Gastroesophageal sphincter (tissue), 4 donors: ENCODE measurements at regions not wholly inside any gene's neighbourhood (a gene's known extent, or its start where the extent isn't known, plus 50 kb on each side); places are given as distances from the start of the nearest gene placed in this dataset.

ENCODE experiments used
- ATAC-seq: fragments of 150-250 bp; one replicate; pipeline ENCODE4 v1.9.1; 2016; ENCODE audit warnings: mild to moderate bottlenecking, moderate library complexity
- H3K27ac ChIP-seq, 4 donors: fragments of 200-600 bp; sonication (generic) in 3 of 4; 1 replicate in 3 of 4; 2 replicates in 1 of 4; pipeline ENCODE4 v1.5.1; 2016 to 2019
- H3K27me3 ChIP-seq: fragments of 200-600 bp; sonication (generic); one replicate; pipeline ENCODE4 v1.5.1; 2019
- H3K36me3 ChIP-seq, 2 donors: fragments of 200-600 bp; sonication (generic); one replicate each; pipeline ENCODE4 v1.5.1; 2019; ENCODE audit warnings: control low read depth in 1 of 2
- H3K4me1 ChIP-seq, 3 donors: fragments of 200-600 bp; sonication (generic); 1 replicate in 2 of 3; 2 replicates in 1 of 3; pipeline ENCODE4 v1.5.1; 2016 to 2019; ENCODE audit warnings: control low read depth in 2 of 3
- H3K4me3 ChIP-seq, 2 donors: fragments of 200-600 bp; sonication (generic); one replicate each; pipeline ENCODE4 v1.5.1; 2019; ENCODE audit warnings: mild to moderate bottlenecking in 1 of 2, moderate library complexity in 1 of 2
- H3K9me3 ChIP-seq, 3 donors: fragments of 200-600 bp; sonication (generic); one replicate each; pipeline ENCODE4 v1.5.1; 2017 to 2019; ENCODE audit warnings: control low read depth in 2 of 3
- CTCF ChIP-seq, 4 experiments: fragments of 200-600 bp in 2 of 4; fragments of 450-650 bp in 2 of 4; sonication (generic) in 1 of 4; IDR thresholded peaks; one replicate each; pipeline ENCODE4 v1.5.1; 2017 to 2019; ENCODE audit warnings: antibody characterized with exemption in 4 of 4, mild to moderate bottlenecking in 2 of 4, moderate library complexity in 2 of 4
- EP300 ChIP-seq: sonication (generic); formaldehyde crosslinking; IDR thresholded peaks from one replicate; pipeline ENCODE4 v1.6.1; 2017; ENCODE audit warnings: antibody characterized with exemption, mild to moderate bottlenecking
- POLR2A ChIP-seq, 2 donors: fragments of 450-650 bp; IDR thresholded peaks; one replicate each; pipeline ENCODE4 v1.6.1; 2017; ENCODE audit warnings: antibody characterized with exemption in 2 of 2, mild to moderate bottlenecking in 2 of 2, moderate library complexity in 1 of 2
- POLR2AphosphoS5 ChIP-seq: sonication (generic); formaldehyde crosslinking; IDR thresholded peaks from one replicate; pipeline ENCODE4 v1.6.1; 2017; ENCODE audit warnings: antibody characterized with exemption
- WGBS, 2 donors: methylation state at CpG; one replicate each; pipeline ENCODE4 v1.1.5; 2018; ENCODE audit warnings: low coverage in 1 of 2; 5-methylcytosine and 5-hydroxymethylcytosine counted together

- WGBS, 2 donors, result 53 to 67% methylated on average over 1 of the region's 1 CpG
These were observed 94.0 kb upstream of the MCHR2 start for GRCh38 chr6:100088009-100088408.

GRCh38 chr6:100084991-100085364 is 91.0 kb upstream of the MCHR2 start:
- Histone ChIP-seq H3K9me3 (no peaks in the 10 kb centered on the region), H3K4me3 (no peak overlapping the region), H3K36me3 (no peaks in the 10 kb centered on the region), H3K4me1 (peaks cover 0 to 7% (median 0%) of the 10 kb centered on the region in 3 donors), H3K27ac (no peak overlapping the region), H3K27me3 (no peaks in the 10 kb centered on the region)
- WGBS, 2 donors, result 60% methylated on average over 2 of the region's 2 CpGs; no CpG with 5 or more reads in 1 of the 2 donors
- no peak for ATAC-seq
- TF ChIP-seq POLR2AphosphoS5 (no peak), EP300 (no peak), POLR2A (IDR thresholded peaks at IDR 0.05) (no peak), CTCF (IDR thresholded peaks at IDR 0.05) (no peak)

More at GRCh38 chr6:100088009-100088408, 94.0 kb upstream of the MCHR2 start:
- H3K4me3 ChIP-seq, result no peak overlapping the region
- no peaks in the 10 kb centered on the region for H3K9me3 ChIP-seq
- no peaks in the 10 kb centered on the region for H3K27me3 ChIP-seq
- TF ChIP-seq POLR2AphosphoS5 (peak; percentile 64), CTCF (IDR thresholded peaks at IDR 0.05) (no peak), EP300 (no peak)
- H3K4me1 ChIP-seq, result peaks cover 0 to 7% (median 0%) of the 10 kb centered on the region in 3 donors
- ATAC-seq, result peak; percentile 81
- no peaks in the 10 kb centered on the region for H3K36me3 ChIP-seq
- H3K27ac ChIP-seq, result peak overlapping the region in 1 of 4 donors; percentile 32

- 19 to 47% methylated on average over 3 to 4 of the region's 4 CpGs for WGBS, 2 donors
- H3K4me3 ChIP-seq, result no peak overlapping the region
- no peak for ATAC-seq
- H3K9me3 ChIP-seq, result no peaks in the 10 kb centered on the region
- TF ChIP-seq POLR2AphosphoS5 (no peak), EP300 (no peak), CTCF (IDR thresholded peaks at IDR 0.05) (no peak), POLR2A (IDR thresholded peaks at IDR 0.05) (no peak)
- no peaks in the 10 kb centered on the region for H3K36me3 ChIP-seq
- H3K27ac ChIP-seq, result no peak overlapping the region
- H3K4me1 ChIP-seq, result peaks cover 0 to 7% (median 0%) of the 10 kb centered on the region in 3 donors
- H3K27me3 ChIP-seq, result no peaks in the 10 kb centered on the region
These were observed 90.4 kb upstream of the MCHR2 start for GRCh38 chr6:100084316-100084990.

GRCh38 chr6:100078509-100078908 is 84.5 kb upstream of the MCHR2 start:
- no peaks in the 10 kb centered on the region for H3K27me3 ChIP-seq
- no peak overlapping the region for H3K27ac ChIP-seq
- no peak overlapping the region for H3K4me3 ChIP-seq
- 49 to 56% methylated on average over 4 to 5 of the region's 5 CpGs for WGBS, 2 donors
- no peaks in the 10 kb centered on the region for H3K4me1 ChIP-seq
- no peaks in the 10 kb centered on the region for H3K36me3 ChIP-seq
- H3K9me3 ChIP-seq, result no peaks in the 10 kb centered on the region
- no peak for ATAC-seq
- TF ChIP-seq POLR2AphosphoS5, result no peak
- peak in 1 of 4 experiments; percentile 17 for TF ChIP-seq CTCF (IDR thresholded peaks at IDR 0.05)

GRCh38 chr6:100065348-100065747 is 71.3 kb upstream of the MCHR2 start:
- no peaks in the 10 kb centered on the region for H3K27me3 ChIP-seq
- ATAC-seq, result no peak

More at GRCh38 chr6:100065348-100065747, 71.3 kb upstream of the MCHR2 start:
- WGBS, 2 donors, result 55 to 80% methylated on average over 1 of the region's 1 CpG
- TF ChIP-seq POLR2AphosphoS5 (no peak), CTCF (IDR thresholded peaks at IDR 0.05) (no peak), POLR2A (IDR thresholded peaks at IDR 0.05) (no peak), EP300 (no peak)
- Histone ChIP-seq H3K9me3 (peaks cover 0 to 19% (median 0%) of the 10 kb centered on the region in 3 donors), H3K4me1 (no peaks in the 10 kb centered on the region), H3K36me3 (no peaks in the 10 kb centered on the region), H3K27ac (no peak overlapping the region), H3K4me3 (no peak overlapping the region)
